ENCODE measurements at regions not wholly inside any gene's neighbourhood (a gene's known extent, or its start where the extent isn't known, plus 50 kb on each side); places are given as distances from the start of the nearest gene placed in this dataset.
"Not testable (repeated sequence)": the region's sequence is repeated elsewhere in the genome, so short reads cannot be mapped to it uniquely, and the experiment has no call there.

- DNase-seq = no peak
- Mint-ChIP-seq H3K27ac (no peak overlapping the region), H3K9me3 (peaks cover 0 to 12% (median 6%) of the 10 kb centered on the region in 6 donors), H3K27me3 (ENCODE audit: low read depth in 3 of 3) (peaks cover 0 to 2% (median 0%) of the 10 kb centered on the region in 3 donors), H3K4me3 (no peak overlapping the region), H3K36me3 (no peaks in the 10 kb centered on the region), H3K4me1 (no peaks in the 10 kb centered on the region)
Measured at GRCh38 chr9:31535651-31536050, 848.8 kb upstream of the ACO1 start.

DNA sequence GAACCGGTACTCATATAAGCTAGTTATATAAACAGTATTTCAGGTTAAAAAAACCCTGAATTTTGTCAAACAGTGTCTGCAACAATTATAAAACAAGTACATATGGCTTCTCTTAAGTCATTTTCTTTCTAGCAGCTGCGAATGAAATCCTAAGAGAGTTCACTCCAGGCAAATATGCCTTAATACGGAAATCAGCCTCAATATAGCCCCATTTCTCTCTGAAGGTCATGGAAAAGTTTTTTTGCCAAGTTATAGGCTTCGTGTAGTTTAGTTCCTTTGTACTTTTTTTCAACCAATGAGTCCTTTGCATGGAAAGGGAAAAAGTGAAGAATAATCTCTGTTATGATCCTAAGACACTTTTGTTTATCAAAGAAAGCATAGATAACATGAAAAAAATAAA is 848.0 kb upstream of the ACO1 start:
- H3K9me3 Mint-ChIP-seq = peaks cover 0 to 13% (median 7%) of the 10 kb centered on the region in 6 donors
- H3K36me3 Mint-ChIP-seq = no peaks in the 10 kb centered on the region
- peaks cover 0 to 4% (median 0%) of the 10 kb centered on the region in 3 donors for H3K27me3 Mint-ChIP-seq (ENCODE audit: low read depth in 3 of 3)
- H3K4me3 Mint-ChIP-seq = no peak overlapping the region
- H3K4me1 Mint-ChIP-seq = no peaks in the 10 kb centered on the region
- no peak for DNase-seq
- H3K27ac Mint-ChIP-seq = no peak overlapping the region

DNA sequence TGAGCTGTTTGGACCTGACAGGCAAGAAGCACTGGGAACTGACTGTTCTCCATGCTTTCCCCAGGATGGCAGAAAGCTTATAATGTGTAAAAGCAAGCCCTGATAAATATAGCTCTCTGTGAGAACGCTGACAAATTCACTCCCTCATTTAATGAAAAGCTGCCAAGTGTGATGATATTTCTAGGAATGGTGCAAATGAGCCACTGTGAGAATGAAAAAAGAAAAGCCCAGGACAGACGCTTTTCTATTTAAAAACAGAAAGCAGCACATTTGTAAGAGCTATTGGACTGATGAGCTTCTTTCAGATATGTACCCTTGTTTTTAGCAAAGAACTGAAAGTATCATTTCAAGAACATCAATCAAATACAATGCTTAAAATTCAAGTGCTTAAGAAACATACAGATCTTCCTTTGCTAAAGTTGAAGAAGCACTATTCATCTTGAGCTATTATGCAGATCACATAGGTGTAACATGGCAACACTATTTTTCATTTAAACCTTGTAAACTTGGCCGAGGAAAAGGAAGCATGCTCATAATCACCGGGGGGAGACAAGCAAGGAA is 842.6 kb upstream of the ACO1 start:
- Mint-ChIP-seq H3K9me3 (peaks cover 0 to 15% (median 9%) of the 10 kb centered on the region in 6 donors), H3K4me3 (no peak overlapping the region), H3K27me3 (ENCODE audit: low read depth in 3 of 3) (peaks cover 0 to 2% (median 1%) of the 10 kb centered on the region in 3 donors), H3K36me3 (no peaks in the 10 kb centered on the region), H3K4me1 (no peaks in the 10 kb centered on the region), H3K27ac (no peak overlapping the region)
- no peak for DNase-seq

GRCh38 chr9:31542384-31543055 is 841.9 kb upstream of the ACO1 start:
- Mint-ChIP-seq H3K4me1 (no peaks in the 10 kb centered on the region), H3K27me3 (ENCODE audit: low read depth in 3 of 3) (peaks cover 0 to 2% (median 1%) of the 10 kb centered on the region in 3 donors), H3K4me3 (no peak overlapping the region), H3K27ac (no peak overlapping the region), H3K36me3 (no peaks in the 10 kb centered on the region), H3K9me3 (peaks cover 0 to 15% (median 7%) of the 10 kb centered on the region in 6 donors)
- DNase-seq = no peak

DNA sequence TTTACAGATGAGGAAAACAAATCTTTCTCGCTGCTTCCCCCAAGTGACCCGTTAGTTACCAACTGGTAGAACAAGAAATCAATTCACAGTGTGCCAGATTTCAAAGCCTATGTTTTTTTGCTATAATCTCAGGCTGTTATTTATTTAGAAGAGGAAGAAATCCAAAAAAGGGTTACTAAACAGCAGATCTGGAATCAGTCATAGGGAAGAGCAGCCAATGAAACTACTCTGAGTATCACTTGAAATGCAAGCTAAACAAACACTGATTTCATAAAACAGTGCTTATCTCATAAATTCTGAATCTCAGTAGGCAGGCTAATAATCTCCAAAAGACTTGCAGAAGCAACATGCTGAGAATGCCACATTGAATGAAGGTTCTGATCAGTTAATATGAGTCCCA is 829.5 kb upstream of the ACO1 start:
- Mint-ChIP-seq H3K9me3 (peaks cover 0 to 26% (median 4%) of the 10 kb centered on the region in 6 donors), H3K27ac (no peak overlapping the region), H3K4me3 (no peak overlapping the region), H3K27me3 (ENCODE audit: low read depth in 3 of 3) (no peaks in the 10 kb centered on the region), H3K4me1 (no peaks in the 10 kb centered on the region), H3K36me3 (no peaks in the 10 kb centered on the region)
- no peak for DNase-seq

GRCh38 chr9:31556667-31557463 is 827.6 kb upstream of the ACO1 start:
- Mint-ChIP-seq H3K4me1 (no peaks in the 10 kb centered on the region), H3K36me3 (no peaks in the 10 kb centered on the region), H3K27me3 (ENCODE audit: low read depth in 3 of 3) (no peaks in the 10 kb centered on the region)

GRCh38 chr9:31572190-31572589 is 812.3 kb upstream of the ACO1 start:
- H3K9me3 Mint-ChIP-seq = peaks cover 3 to 28% (median 12%) of the 10 kb centered on the region in 6 donors
- not testable (repeated sequence) for DNase-seq; H3K27me3 Mint-ChIP-seq (ENCODE audit: low read depth in 3 of 3); H3K4me3 Mint-ChIP-seq; H3K36me3 Mint-ChIP-seq; H3K27ac Mint-ChIP-seq; H3K4me1 Mint-ChIP-seq

More at GRCh38 chr9:31556667-31557463, 827.6 kb upstream of the ACO1 start:
- peaks cover 0 to 31% (median 5%) of the 10 kb centered on the region in 6 donors for H3K9me3 Mint-ChIP-seq
- DNase-seq = no peak
- H3K4me3 Mint-ChIP-seq = no peak overlapping the region
- no peak overlapping the region for H3K27ac Mint-ChIP-seq

GRCh38 chr9:31573561-31573960 is 810.9 kb upstream of the ACO1 start:
- Mint-ChIP-seq H3K4me1 (no peaks in the 10 kb centered on the region), H3K4me3 (no peak overlapping the region), H3K36me3 (no peaks in the 10 kb centered on the region), H3K9me3 (peaks cover 4 to 26% (median 12%) of the 10 kb centered on the region in 6 donors), H3K27me3 (ENCODE audit: low read depth in 3 of 3) (peaks cover 0 to 9% (median 0%) of the 10 kb centered on the region in 3 donors), H3K27ac (no peak overlapping the region)
- DNase-seq = no peak

DNA sequence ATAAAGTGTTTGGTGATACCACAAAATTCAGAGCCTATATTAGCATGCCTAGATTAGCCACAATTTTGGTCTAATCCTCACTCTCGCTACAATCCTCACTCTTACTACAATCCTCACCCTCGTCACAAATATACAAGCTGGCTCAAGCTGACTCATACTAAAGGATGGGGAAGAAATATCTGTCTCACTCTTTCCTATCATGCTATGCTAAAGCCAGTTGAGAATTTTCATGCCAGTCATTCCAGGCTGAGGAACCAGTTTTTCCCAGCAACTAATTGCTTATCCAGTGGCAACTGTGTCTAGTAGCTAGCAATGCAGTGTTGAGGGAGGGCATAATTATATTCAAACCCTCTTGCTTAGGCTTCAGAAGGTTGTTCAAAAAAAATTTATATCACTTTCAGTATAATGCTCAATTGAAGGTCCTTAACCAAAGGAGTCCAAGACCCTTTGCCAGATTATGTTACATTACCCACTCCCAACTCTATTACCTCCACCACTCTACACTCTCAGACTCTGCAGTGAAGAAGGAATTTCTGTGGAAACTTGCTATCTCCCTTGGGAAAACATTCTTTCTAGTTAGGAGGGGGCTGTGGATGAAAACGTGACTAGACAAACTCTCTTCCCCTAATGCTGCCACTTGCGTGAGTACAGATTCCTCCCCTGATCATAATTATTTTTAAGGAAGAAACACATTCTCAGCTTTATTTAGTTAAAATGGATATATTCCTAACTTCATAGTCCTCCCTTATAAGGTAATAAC is 810.3 kb upstream of the ACO1 start:
- H3K27ac Mint-ChIP-seq = no peak overlapping the region
- H3K4me1 Mint-ChIP-seq = no peaks in the 10 kb centered on the region
- DNase-seq = no peak
- H3K9me3 Mint-ChIP-seq = peaks cover 4 to 26% (median 12%) of the 10 kb centered on the region in 6 donors
- H3K36me3 Mint-ChIP-seq = no peaks in the 10 kb centered on the region
- peaks cover 0 to 9% (median 2%) of the 10 kb centered on the region in 3 donors for H3K27me3 Mint-ChIP-seq (ENCODE audit: low read depth in 3 of 3)
- H3K4me3 Mint-ChIP-seq = no peak overlapping the region

- no peak for DNase-seq
- Mint-ChIP-seq H3K27me3 (ENCODE audit: low read depth in 3 of 3) (peaks cover 0 to 4% (median under 1%) of the 10 kb centered on the region in 3 donors), H3K27ac (no peak overlapping the region), H3K9me3 (peaks cover 0 to 20% (median 2%) of the 10 kb centered on the region in 6 donors), H3K4me1 (no peaks in the 10 kb centered on the region), H3K4me3 (no peak overlapping the region), H3K36me3 (no peaks in the 10 kb centered on the region)
Measured at GRCh38 chr9:31582071-31582470, 802.4 kb upstream of the ACO1 start.

DNA sequence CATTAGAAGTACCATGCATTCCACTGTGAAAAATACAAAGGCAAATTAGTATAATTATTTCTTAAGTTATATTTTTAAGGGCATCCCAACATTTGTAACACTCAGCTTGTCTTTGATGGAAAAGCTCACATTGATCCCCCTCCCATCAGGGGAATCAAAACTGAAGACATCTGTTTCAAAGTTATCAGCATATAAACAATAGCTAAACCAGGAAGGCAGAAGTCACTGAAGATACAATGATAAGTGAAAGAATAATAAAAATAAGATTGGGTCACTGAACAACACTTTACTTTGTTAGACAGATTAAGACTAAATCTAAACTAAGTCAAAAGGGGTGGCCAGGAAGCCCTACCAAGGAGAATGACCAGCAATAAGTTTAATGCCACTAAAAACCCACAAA is 801.9 kb upstream of the ACO1 start:
- Mint-ChIP-seq H3K4me3 (no peak overlapping the region), H3K27ac (no peak overlapping the region), H3K9me3 (peaks cover 0 to 20% (median 3%) of the 10 kb centered on the region in 6 donors), H3K36me3 (no peaks in the 10 kb centered on the region), H3K27me3 (ENCODE audit: low read depth in 3 of 3) (peaks cover 0 to 4% (median 2%) of the 10 kb centered on the region in 3 donors), H3K4me1 (no peaks in the 10 kb centered on the region)
- DNase-seq = no peak

GRCh38 chr9:31585158-31585557 is 799.3 kb upstream of the ACO1 start:
- DNase-seq = no peak
- Mint-ChIP-seq H3K36me3 (no peaks in the 10 kb centered on the region), H3K27ac (no peak overlapping the region), H3K4me1 (no peaks in the 10 kb centered on the region), H3K4me3 (no peak overlapping the region), H3K9me3 (peaks cover 0 to 18% (median 4%) of the 10 kb centered on the region in 6 donors), H3K27me3 (ENCODE audit: low read depth in 3 of 3) (peaks cover 0 to 2% (median 2%) of the 10 kb centered on the region in 3 donors)

GRCh38 chr9:31587146-31587545 is 797.3 kb upstream of the ACO1 start:
- DNase-seq = no peak
- peaks cover 0 to 15% (median 4%) of the 10 kb centered on the region in 6 donors for H3K9me3 Mint-ChIP-seq
- H3K4me3 Mint-ChIP-seq = no peak overlapping the region
- no peaks in the 10 kb centered on the region for H3K4me1 Mint-ChIP-seq
- H3K27ac Mint-ChIP-seq = no peak overlapping the region
- H3K27me3 Mint-ChIP-seq (ENCODE audit: low read depth in 3 of 3) = peaks cover 0 to 2% (median 2%) of the 10 kb centered on the region in 3 donors
- H3K36me3 Mint-ChIP-seq = no peaks in the 10 kb centered on the region
